ENCODE measurements at regions not wholly inside any gene's neighbourhood (a gene's known extent, or its start where the extent isn't known, plus 50 kb on each side); places are given as distances from the start of the nearest gene placed in this dataset.

DNA sequence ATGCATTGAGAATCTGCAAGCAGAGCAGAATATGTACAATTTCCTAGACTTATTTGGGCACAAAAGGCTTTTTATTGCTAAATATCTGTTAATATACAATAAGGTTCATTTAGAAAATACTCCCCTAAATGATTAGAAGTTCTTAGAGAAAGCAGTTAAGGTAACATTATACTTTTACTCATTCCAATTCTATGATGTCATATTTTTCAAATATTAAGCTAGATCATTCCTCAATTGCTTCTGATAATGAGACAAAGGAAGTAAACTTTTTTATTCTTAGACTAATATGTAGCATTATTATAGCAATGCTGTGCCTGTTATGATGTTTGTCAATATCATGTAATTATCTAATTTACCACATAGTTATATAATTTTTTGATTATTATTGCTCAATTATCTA lies 447.0 kb downstream of the SLC16A7 start:
- DNase-seq (ENCODE audit: extremely low spot score) = no peak
- POLR2A ChIA-PET = no interaction called here
- CTCF ChIA-PET = no interaction called here
- TF ChIP-seq FOXA1 (IDR thresholded peaks at IDR 0.05) (no peak), HDGF (IDR thresholded peaks at IDR 0.05; ENCODE audit: borderline replicate concordance) (no peak), CTBP1 (IDR thresholded peaks at IDR 0.05; ENCODE audit: borderline replicate concordance) (no peak), SP1 (IDR thresholded peaks at IDR 0.05) (no peak), ELF4 (IDR thresholded peaks at IDR 0.05) (no peak), TARDBP (IDR thresholded peaks at IDR 0.05) (no peak), SUZ12 (IDR thresholded peaks at IDR 0.05) (no peak), ARNT (IDR thresholded peaks at IDR 0.05) (no peak), FOXK2 (IDR thresholded peaks at IDR 0.05) (no peak), ZNF384 (IDR thresholded peaks at IDR 0.05) (no peak), L3MBTL2 (conservative IDR thresholded peaks at IDR 0.05) (no peak), LEF1 (IDR thresholded peaks at IDR 0.05; ENCODE audit: borderline replicate concordance) (no peak)
- TF ChIP-seq, protein P1, sequence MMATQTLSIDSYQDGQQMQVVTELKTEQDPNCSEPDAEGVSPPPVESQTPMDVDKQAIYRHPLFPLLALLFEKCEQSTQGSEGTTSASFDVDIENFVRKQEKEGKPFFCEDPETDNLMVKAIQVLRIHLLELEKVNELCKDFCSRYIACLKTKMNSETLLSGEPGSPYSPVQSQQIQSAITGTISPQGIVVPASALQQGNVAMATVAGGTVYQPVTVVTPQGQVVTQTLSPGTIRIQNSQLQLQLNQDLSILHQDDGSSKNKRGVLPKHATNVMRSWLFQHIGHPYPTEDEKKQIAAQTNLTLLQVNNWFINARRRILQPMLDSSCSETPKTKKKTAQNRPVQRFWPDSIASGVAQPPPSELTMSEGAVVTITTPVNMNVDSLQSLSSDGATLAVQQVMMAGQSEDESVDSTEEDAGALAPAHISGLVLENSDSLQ (IDR thresholded peaks at IDR 0.05) = no peak

DNA sequence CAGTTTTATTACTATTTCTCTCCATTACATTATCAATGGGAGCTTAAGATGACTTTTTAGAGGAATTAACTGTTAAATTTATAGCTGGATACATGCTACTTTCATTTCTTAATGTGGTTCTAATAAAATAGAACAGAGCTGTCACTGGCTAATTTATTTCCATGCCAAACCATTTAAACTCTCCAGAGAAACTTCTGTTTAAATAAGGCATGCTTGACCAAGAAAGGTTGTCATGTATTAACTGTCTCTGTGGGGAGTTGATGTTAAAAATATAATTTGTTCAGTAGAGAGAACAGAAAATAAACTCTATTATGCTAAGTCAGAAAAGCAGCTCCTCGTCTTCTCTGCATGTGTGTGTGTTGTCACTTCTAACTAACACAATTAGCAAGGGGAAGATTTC lies 447.4 kb downstream of the SLC16A7 start:
- ChIA-PET CTCF (no interaction called here), POLR2A (no interaction called here)
- TF ChIP-seq ELF4 (IDR thresholded peaks at IDR 0.05) (no peak), FOXK2 (IDR thresholded peaks at IDR 0.05) (no peak), TARDBP (IDR thresholded peaks at IDR 0.05) (no peak), BHLHE40 (IDR thresholded peaks at IDR 0.05; ENCODE audit: borderline replicate concordance) (no peak), LEF1 (IDR thresholded peaks at IDR 0.05; ENCODE audit: borderline replicate concordance) (no peak)
- TF ChIP-seq, protein P1 (IDR thresholded peaks at IDR 0.05) = no peak
- no peak for DNase-seq (ENCODE audit: extremely low spot score)

DNA sequence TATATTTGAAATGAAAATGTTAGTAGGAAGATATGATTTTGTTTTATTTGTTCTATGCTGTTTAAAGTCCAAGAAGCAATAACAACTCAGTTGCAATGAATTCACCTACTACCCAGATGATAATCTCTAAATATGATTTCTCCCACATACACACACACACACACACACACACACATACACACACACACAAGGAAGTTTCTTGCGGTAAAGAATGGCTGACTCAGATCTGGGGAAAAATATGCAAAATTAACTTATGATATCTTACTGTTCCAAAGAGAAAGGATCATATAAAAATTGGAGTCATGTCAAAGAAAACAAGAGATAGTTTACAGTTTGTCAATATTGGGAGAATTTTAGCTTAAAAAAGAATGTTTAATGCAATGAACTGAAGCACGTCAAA lies 456.7 kb downstream of the SLC16A7 start:
- ChIA-PET CTCF (no interaction called here), POLR2A (no interaction called here)
- TF ChIP-seq CTBP1 (IDR thresholded peaks at IDR 0.05; ENCODE audit: borderline replicate concordance) = no peak
- TF ChIP-seq LEF1 (IDR thresholded peaks at IDR 0.05; ENCODE audit: borderline replicate concordance) = no peak
- no peak for TF ChIP-seq SP1 (IDR thresholded peaks at IDR 0.05)
- TF ChIP-seq NFRKB (IDR thresholded peaks at IDR 0.05) = no peak
- TF ChIP-seq HDGF (IDR thresholded peaks at IDR 0.05; ENCODE audit: borderline replicate concordance) = no peak
- no peak for TF ChIP-seq ELF4 (IDR thresholded peaks at IDR 0.05)
- no peak for TF ChIP-seq ZNF384 (IDR thresholded peaks at IDR 0.05)
- TF ChIP-seq, protein P1 (IDR thresholded peaks at IDR 0.05) = no peak
- no peak for TF ChIP-seq L3MBTL2 (conservative IDR thresholded peaks at IDR 0.05)
- no peak for TF ChIP-seq FOXA1 (IDR thresholded peaks at IDR 0.05)
- no peak for TF ChIP-seq FOXM1 (IDR thresholded peaks at IDR 0.05; ENCODE audit: borderline replicate concordance)
- no peak for TF ChIP-seq FOXK2 (IDR thresholded peaks at IDR 0.05)
- no peak for TF ChIP-seq SUZ12 (IDR thresholded peaks at IDR 0.05)
- no peak for TF ChIP-seq ARNT (IDR thresholded peaks at IDR 0.05)
- TF ChIP-seq TARDBP (IDR thresholded peaks at IDR 0.05) = no peak
- TF ChIP-seq BHLHE40 (IDR thresholded peaks at IDR 0.05; ENCODE audit: borderline replicate concordance) = no peak
- no peak for DNase-seq (ENCODE audit: extremely low spot score)

DNA sequence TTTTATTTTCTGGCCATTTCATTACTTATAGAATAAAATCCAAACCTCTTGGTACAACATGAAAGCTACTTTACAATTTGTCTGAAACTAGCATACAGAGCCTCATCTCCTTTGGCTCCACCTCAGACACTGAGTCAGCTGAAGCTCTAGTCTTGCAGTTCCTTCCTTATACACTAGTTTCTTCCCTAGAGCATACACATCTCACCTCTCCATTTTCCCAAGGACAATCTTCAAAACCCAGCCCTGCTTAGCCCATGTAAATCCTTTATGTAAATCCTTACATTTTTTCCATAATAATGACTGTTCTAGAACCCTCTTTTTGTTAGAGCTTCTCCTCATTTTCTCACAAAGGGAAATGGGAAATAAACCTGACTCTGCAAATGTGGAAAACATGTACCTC lies 463.4 kb downstream of the SLC16A7 start:
- TF ChIP-seq L3MBTL2 (conservative IDR thresholded peaks at IDR 0.05) = no peak
- ChIA-PET POLR2A (no interaction called here), CTCF (no interaction called here)
- DNase-seq (ENCODE audit: extremely low spot score) = no peak

DNA sequence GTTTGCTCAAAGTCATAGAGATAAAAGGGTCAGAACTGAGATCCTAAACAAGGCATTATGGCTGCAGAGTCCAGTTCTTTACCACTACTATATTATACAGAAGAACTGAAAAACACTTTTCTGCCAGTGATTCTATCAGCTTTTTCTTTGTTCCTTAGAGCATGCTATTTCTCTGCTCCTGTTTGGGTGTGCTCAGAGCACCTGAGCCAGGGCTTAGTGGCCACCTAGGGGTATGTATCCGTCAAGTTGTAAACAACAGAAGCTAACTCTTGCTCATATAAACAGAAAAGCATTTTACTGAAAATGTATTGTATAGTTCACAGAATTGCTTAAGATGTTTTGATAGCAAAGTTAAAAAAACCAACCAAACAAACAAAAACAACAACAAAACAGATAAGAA lies 470.8 kb downstream of the SLC16A7 start:
- DNase-seq (ENCODE audit: extremely low spot score) = no peak
- ChIA-PET CTCF (no interaction called here), POLR2A (no interaction called here)
- no peak for TF ChIP-seq L3MBTL2 (conservative IDR thresholded peaks at IDR 0.05)
- no peak for TF ChIP-seq ARNT (IDR thresholded peaks at IDR 0.05)
- no peak for TF ChIP-seq SUZ12 (IDR thresholded peaks at IDR 0.05)
- TF ChIP-seq LEF1 (IDR thresholded peaks at IDR 0.05; ENCODE audit: borderline replicate concordance) = no peak
- TF ChIP-seq HDGF (IDR thresholded peaks at IDR 0.05; ENCODE audit: borderline replicate concordance) = no peak
- TF ChIP-seq FOXA1 (IDR thresholded peaks at IDR 0.05) = no peak

DNA sequence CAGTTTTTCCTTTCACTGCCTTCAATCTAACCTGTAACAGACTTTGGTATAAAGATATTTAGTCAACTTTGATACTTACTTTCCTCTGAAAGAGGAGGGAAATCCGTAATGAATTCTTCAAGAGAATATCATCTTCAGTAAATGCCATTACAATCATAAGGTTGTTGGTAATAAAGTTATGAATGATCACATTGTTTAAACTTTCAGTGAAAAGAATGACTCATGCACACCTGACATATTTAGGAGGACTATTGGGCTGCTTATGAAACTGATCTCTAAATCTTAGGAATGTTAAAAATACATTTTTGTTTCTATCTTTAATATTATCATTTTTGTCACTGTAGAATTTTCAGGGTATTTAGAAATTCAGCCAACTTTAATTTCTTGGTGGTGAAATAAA lies 474.7 kb downstream of the SLC16A7 start:
- no peak for DNase-seq (ENCODE audit: extremely low spot score)
- no peak for TF ChIP-seq FOXK2 (IDR thresholded peaks at IDR 0.05)
- TF ChIP-seq CTBP1 (IDR thresholded peaks at IDR 0.05; ENCODE audit: borderline replicate concordance) = no peak
- no peak for TF ChIP-seq TARDBP (IDR thresholded peaks at IDR 0.05)
- no peak for TF ChIP-seq SP1 (IDR thresholded peaks at IDR 0.05)
- TF ChIP-seq, protein P1 (IDR thresholded peaks at IDR 0.05) = no peak
- no peak for TF ChIP-seq L3MBTL2 (conservative IDR thresholded peaks at IDR 0.05)
- no peak for TF ChIP-seq ELF4 (IDR thresholded peaks at IDR 0.05)
- TF ChIP-seq FOXA1 (IDR thresholded peaks at IDR 0.05) = no peak
- POLR2A ChIA-PET = no interaction called here
- CTCF ChIA-PET = no interaction called here

DNA sequence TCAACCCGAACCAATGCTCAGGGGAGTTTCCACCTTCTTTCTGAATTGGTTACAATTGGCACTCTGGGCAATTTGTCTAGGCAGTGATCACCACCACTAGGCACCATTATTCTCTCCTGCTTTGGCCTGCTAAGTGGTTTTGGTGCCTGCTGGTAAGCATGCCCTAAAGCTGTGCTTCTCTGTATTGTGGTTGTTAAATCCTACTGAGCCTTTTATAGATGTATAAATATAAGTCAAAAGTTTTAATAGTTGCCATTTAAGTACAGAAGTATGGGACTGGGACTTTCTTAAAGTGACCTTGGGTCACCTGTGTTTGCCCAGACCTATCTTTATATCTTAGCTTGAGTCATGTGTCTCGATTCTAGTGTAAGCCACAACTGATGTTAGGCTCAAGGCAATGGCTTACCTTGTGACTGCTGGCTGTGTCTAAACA lies 475.9 kb downstream of the SLC16A7 start:
- POLR2A ChIA-PET = no interaction called here
- CTCF ChIA-PET = no interaction called here
- TF ChIP-seq CTBP1 (IDR thresholded peaks at IDR 0.05; ENCODE audit: borderline replicate concordance) (no peak), BHLHE40 (IDR thresholded peaks at IDR 0.05; ENCODE audit: borderline replicate concordance) (no peak), ZNF384 (IDR thresholded peaks at IDR 0.05) (no peak), HDGF (IDR thresholded peaks at IDR 0.05; ENCODE audit: borderline replicate concordance) (no peak), NFRKB (IDR thresholded peaks at IDR 0.05) (no peak), FOXA1 (IDR thresholded peaks at IDR 0.05) (no peak), TARDBP (IDR thresholded peaks at IDR 0.05) (no peak), SP1 (IDR thresholded peaks at IDR 0.05) (no peak), ARNT (IDR thresholded peaks at IDR 0.05) (no peak), ELF4 (IDR thresholded peaks at IDR 0.05) (no peak), SUZ12 (IDR thresholded peaks at IDR 0.05) (no peak), FOXK2 (IDR thresholded peaks at IDR 0.05) (no peak), LEF1 (IDR thresholded peaks at IDR 0.05; ENCODE audit: borderline replicate concordance) (no peak)
- TF ChIP-seq, protein P1 (IDR thresholded peaks at IDR 0.05) = no peak
- DNase-seq (ENCODE audit: extremely low spot score) = no peak

All from HEK293T (cell line).